Fibroblast of villous mesenchyme (primary cell): ENCODE measurements at regions not wholly inside any gene's neighbourhood (a gene's known extent, or its start where the extent isn't known, plus 50 kb on each side); places are given as distances from the start of the nearest gene placed in this dataset.

Experiments used
- DNase-seq: peaks from one replicate; pipeline ENCODE4 v3.0.0-alpha.2; 2010; ENCODE audit warnings: low read depth
- H3K4me3 ChIP-seq: 2 replicates; pipeline ENCODE4 v1.5.1; 2011; ENCODE audit warnings: low read depth, mild to moderate bottlenecking, low read length
- CTCF ChIP-seq: IDR thresholded peaks from 2 replicates; pipeline ENCODE4 v1.5.1; 2012; ENCODE audit warnings: low read depth, mild to moderate bottlenecking, low read length; ENCODE audit not compliant: insufficient read depth

- DNase-seq: no peak
- no peak for TF ChIP-seq CTCF
- H3K4me3 ChIP-seq: no peak overlapping the region
Observed at GRCh38 chr18:52130624-52131301, 209.2 kb upstream of the DCC start.

GRCh38 chr18:52131845-52132244 is 208.2 kb upstream of the DCC start:
- H3K4me3 ChIP-seq: no peak overlapping the region
- no peak for TF ChIP-seq CTCF
- DNase-seq: no peak

DNA sequence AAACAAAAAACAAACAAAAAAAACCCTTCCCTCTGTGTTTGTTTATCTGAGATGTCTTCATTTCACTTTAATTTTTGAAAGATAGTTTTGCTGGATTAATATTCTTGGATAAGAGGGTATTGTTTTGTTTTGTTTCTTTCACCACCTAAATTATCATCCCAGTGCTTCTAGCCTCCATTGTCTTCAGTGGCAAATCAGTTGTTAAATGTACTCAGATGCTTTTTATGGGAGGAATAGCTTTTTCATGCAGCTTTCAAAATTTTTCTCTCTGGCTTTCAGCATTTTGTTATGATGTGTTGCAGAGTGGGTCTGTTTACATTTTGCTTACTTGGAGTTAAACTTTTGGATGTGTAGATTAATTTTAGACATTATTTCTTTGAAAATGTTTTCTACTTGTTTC is 203.5 kb upstream of the DCC start:
- no peak for DNase-seq

GRCh38 chr18:52140986-52141385 is 199.0 kb upstream of the DCC start:
- TF ChIP-seq CTCF: no peak
- H3K4me3 ChIP-seq: no peak overlapping the region
- no peak for DNase-seq

More for the DNA sequence above, 203.5 kb upstream of the DCC start:
- no peak for TF ChIP-seq CTCF
- H3K4me3 ChIP-seq: no peak overlapping the region

DNA sequence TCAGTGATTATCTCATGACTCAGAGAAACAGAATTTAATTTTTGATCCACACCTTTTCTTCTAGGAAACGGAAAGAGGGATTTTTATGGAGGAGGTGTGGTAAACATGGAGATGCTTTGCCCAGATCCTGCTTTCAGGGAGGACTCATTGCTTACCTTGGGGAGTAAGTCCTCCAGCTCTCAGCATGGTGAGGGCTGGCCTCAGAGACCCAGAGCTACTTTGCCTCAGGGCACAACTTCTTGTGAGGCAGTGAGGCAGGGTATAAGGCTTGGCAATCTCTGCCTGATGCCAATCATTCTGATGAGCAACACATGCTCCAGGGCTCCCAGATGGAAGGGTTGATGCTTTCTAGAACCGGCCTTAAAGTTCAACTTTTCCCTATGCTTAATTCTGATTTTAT is 189.9 kb upstream of the DCC start:
- TF ChIP-seq CTCF: no peak
- no peak for DNase-seq
- no peak overlapping the region for H3K4me3 ChIP-seq

DNA sequence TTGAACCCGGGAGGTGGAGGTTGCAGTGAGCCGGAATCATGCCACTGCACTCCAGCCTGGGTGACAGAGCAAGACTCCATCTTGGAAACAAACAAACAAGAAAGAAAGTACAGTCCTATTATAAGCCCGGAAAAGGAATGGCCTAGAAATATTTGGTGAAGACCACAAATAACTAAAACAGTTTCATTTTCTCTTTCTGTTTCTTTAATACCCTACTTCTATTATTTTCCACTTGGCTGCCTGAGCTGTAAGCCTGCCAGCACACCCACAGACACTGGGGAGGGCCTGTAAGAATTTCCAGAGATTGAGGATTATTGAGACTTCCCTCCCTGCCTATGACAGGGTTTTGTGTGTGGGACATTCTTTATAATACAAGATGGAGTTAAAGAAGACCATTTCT is 188.0 kb upstream of the DCC start:
- no peak for TF ChIP-seq CTCF
- no peak for DNase-seq
- H3K4me3 ChIP-seq: no peak overlapping the region

- DNase-seq: no peak
- no peak overlapping the region for H3K4me3 ChIP-seq
- no peak for TF ChIP-seq CTCF
Observed at GRCh38 chr18:52156166-52156565, 183.8 kb upstream of the DCC start.
